ENCODE measurements at regions not wholly inside any gene's neighbourhood (a gene's known extent, or its start where the extent isn't known, plus 50 kb on each side); places are given as distances from the start of the nearest gene placed in this dataset.

GRCh38 chr10:57457972-57458512 is 809.7 kb downstream of the IPMK start (continued):
- TF ChIP-seq ZNF462 (CRISPR knock-in tag; IDR thresholded peaks at IDR 0.05) = no peak
- no peak for TF ChIP-seq EZH2 (IDR thresholded peaks at IDR 0.05; ENCODE audit: low read depth, unreplicated experiment)

GRCh38 chr10:57430376-57430775 is 837.3 kb downstream of the IPMK start:
- no peak overlapping the region for H3K27ac ChIP-seq (ENCODE audit: low read depth)
- no peaks in the 10 kb centered on the region for H3K27me3 ChIP-seq (ENCODE audit: insufficient read depth)
- no peaks in the 10 kb centered on the region for H4K20me1 ChIP-seq (replicated peaks; ENCODE audit: insufficient read depth)
- DNase-seq (ENCODE audit: low spot score) = no peak
- ATAC-seq = no peak
- Mint-ChIP-seq H3K9me3 (no peaks in the 10 kb centered on the region; the same call in 2 of the 3 replicates), H3K4me3 (no peak overlapping the region), H3K27ac (no peak overlapping the region), H3K27me3 (ENCODE audit: insufficient read depth, low read depth, poor library complexity) (no peaks in the 10 kb centered on the region), H3K4me1 (no peaks in the 10 kb centered on the region), H3K36me3 (ENCODE audit: low read depth) (no peaks in the 10 kb centered on the region)
- 0 out of 2 replicates have a peak, but pooled peaks cover 3% of the 10 kb centered on the region for H3K9me2 ChIP-seq (ENCODE audit: insufficient read depth)
- H3K4me3 ChIP-seq = no peak overlapping the region
- no peaks in the 10 kb centered on the region for H3K79me2 ChIP-seq (replicated peaks; ENCODE audit: insufficient read depth)
- no peaks in the 10 kb centered on the region for H3K4me1 ChIP-seq (ENCODE audit: insufficient read depth)
- H3K4me2 ChIP-seq = no peak overlapping the region
- TF ChIP-seq JUNB (IDR thresholded peaks at IDR 0.05; ENCODE audit: unreplicated experiment) (no peak), ZNF462 (CRISPR knock-in tag; IDR thresholded peaks at IDR 0.05) (no peak), ETS1 (IDR thresholded peaks at IDR 0.05) (no peak), EZH2phosphoT487 (IDR thresholded peaks at IDR 0.05; ENCODE audit: unreplicated experiment) (no peak), ZNF331 (CRISPR knock-in tag; IDR thresholded peaks at IDR 0.05; ENCODE audit: low read depth) (no peak), CREB1 (CRISPR knock-in tag; IDR thresholded peaks at IDR 0.05; ENCODE audit: low read depth) (no peak), ZNF114 (CRISPR knock-in tag; IDR thresholded peaks at IDR 0.05) (no peak)
- H3F3A ChIP-seq (replicated peaks; ENCODE audit: low read depth) = no peaks in the 10 kb centered on the region
- H3K36me3 ChIP-seq (ENCODE audit: insufficient read depth) = no peaks in the 10 kb centered on the region
- no peak overlapping the region for H2AFZ ChIP-seq
